Caco-2 (cell line): ENCODE measurements at regions not wholly inside any gene's neighbourhood (a gene's known extent, or its start where the extent isn't known, plus 50 kb on each side); places are given as distances from the start of the nearest gene placed in this dataset.

Experiments used
- BruUV-seq: library from RNA; stranded (reverse); fragments of 400-500 nt; replicated peaks from 2 replicates; lab custom pipeline; 2021; lab: Mats Ljungman, UMichigan
- CTCF ChIA-PET: fragments of 300-600 bp; sonication (Branson Sonifier 250); formaldehyde crosslinking; loops from one replicate; lab custom pipeline; 2022; ENCODE audit warnings: antibody characterized with exemption; lab: Charles Lee
- POLR2A ChIA-PET: fragments of 300-600 bp; sonication (Branson Sonifier 250); formaldehyde crosslinking; loops from one replicate; lab custom pipeline; 2022; ENCODE audit warnings: antibody characterized with exemption; lab: Charles Lee
- DNase-seq, 2 experiments: peaks; one replicate each; pipeline versions ENCODE4 v3.0.0 to v3.0.0-alpha.2; 2020 to 2022
- H3K27me3 ChIP-seq: replicated peaks from 2 replicates; pipeline ENCODE4 v1.6.0; 2011; ENCODE audit warnings: low read length; ENCODE audit not compliant: control insufficient read depth, insufficient read depth
- H3K36me3 ChIP-seq: 2 replicates; pipeline ENCODE4 v1.5.1; 2011; ENCODE audit warnings: low read length; ENCODE audit not compliant: control insufficient read depth, insufficient read depth
- H3K4me1 ChIP-seq: fragments of 250-450 bp; sonication (Bioruptor Pico); 2 replicates; pipeline ENCODE4 v1.5.1; 2020; ENCODE audit warnings: mild to moderate bottlenecking
- H3K4me3 ChIP-seq: 2 replicates; pipeline ENCODE4 v1.5.1; 2011; ENCODE audit warnings: low read depth, mild to moderate bottlenecking, control low read depth, low read length
- H3K9me3 ChIP-seq: fragments of 250-450 bp; sonication (Bioruptor Pico); 2 replicates; pipeline ENCODE4 v1.5.1; 2020; ENCODE audit warnings: mild to moderate bottlenecking, moderate library complexity
- H3K27ac Mint-ChIP-seq: one replicate; pipeline ENCODE4 v1.8.0; 2022; ENCODE audit warnings: mixed read lengths; ENCODE audit not compliant: unreplicated experiment
- H3K27me3 Mint-ChIP-seq: one replicate; pipeline ENCODE4 v1.8.0; 2022; ENCODE audit warnings: mixed read lengths; ENCODE audit not compliant: insufficient read depth, unreplicated experiment
- H3K36me3 Mint-ChIP-seq: one replicate; pipeline ENCODE4 v1.8.0; 2022; ENCODE audit warnings: mild to moderate bottlenecking, mixed read lengths; ENCODE audit not compliant: insufficient read depth, unreplicated experiment
- H3K4me1 Mint-ChIP-seq: one replicate; pipeline ENCODE4 v1.8.0; 2022; ENCODE audit warnings: low read depth, mixed read lengths; ENCODE audit not compliant: unreplicated experiment
- H3K4me3 Mint-ChIP-seq: one replicate; pipeline ENCODE4 v1.8.0; 2022; ENCODE audit warnings: mild to moderate bottlenecking, moderate library complexity, mixed read lengths; ENCODE audit not compliant: unreplicated experiment
- H3K9me3 Mint-ChIP-seq: one replicate; pipeline ENCODE4 v1.8.0; 2022; ENCODE audit warnings: mixed read lengths; ENCODE audit not compliant: unreplicated experiment
- intact Hi-C: fragments of 100-400 bp; cut with micrococcal nuclease; formaldehyde crosslinking; loops from one replicate; pipeline ENCODE4 v1.10.0; 2022; ENCODE audit not compliant: unreplicated experiment
- TF ChIP-seq, protein P1 (sequence below), 2 experiments: fragments of 200-600 bp in 1 of 2; IDR thresholded peaks; 1 replicate in 1 of 2; 2 replicates in 1 of 2; pipeline versions ENCODE4 v1.5.1 to v1.8.0; 2011 to 2022; ENCODE audit warnings: antibody characterized with exemption in 1 of 2, control low read depth in 1 of 2, inconsistent platforms in 1 of 2, low read depth in 1 of 2, low read length in 1 of 2, mild to moderate bottlenecking in 1 of 2, moderate library complexity in 1 of 2; ENCODE audit not compliant: insufficient read depth in 1 of 2, severe bottlenecking in 1 of 2, unreplicated experiment in 1 of 2

DNA sequence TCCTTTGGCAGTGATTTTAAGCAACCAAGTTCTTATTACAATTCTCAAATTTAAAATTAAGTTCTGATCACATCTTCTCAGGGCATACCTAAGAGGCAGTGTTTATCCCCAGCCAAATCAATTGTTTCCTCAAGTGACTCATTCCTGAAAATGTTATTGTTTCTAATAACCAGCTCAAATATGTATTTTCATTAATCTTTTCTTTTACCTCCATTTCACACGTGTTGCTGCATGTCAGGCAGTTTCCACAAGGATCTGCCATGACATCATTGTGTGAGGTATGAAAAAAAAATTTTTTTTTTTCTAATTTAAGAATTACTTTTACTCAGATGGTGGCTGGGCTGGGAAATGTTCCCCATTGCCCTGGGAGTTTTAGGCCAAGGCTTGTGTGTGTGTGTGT is 113.0 kb upstream of the NTRK2 start:
- no peaks in the 10 kb centered on the region for H3K36me3 ChIP-seq
- POLR2A ChIA-PET: no interaction called here
- Mint-ChIP-seq H3K27ac (no peak overlapping the region), H3K9me3 (no peaks in the 10 kb centered on the region), H3K4me1 (no peaks in the 10 kb centered on the region), H3K27me3 (peaks cover 9% of the 10 kb centered on the region), H3K4me3 (no peak overlapping the region), H3K36me3 (peaks cover 5% of the 10 kb centered on the region)
- no peaks in the 10 kb centered on the region for H3K27me3 ChIP-seq
- no peaks in the 10 kb centered on the region for H3K4me1 ChIP-seq
- intact Hi-C loops: no loop called here
- no peaks in the 10 kb centered on the region for H3K9me3 ChIP-seq
- CTCF ChIA-PET: no interaction called here
- TF ChIP-seq, protein P1, sequence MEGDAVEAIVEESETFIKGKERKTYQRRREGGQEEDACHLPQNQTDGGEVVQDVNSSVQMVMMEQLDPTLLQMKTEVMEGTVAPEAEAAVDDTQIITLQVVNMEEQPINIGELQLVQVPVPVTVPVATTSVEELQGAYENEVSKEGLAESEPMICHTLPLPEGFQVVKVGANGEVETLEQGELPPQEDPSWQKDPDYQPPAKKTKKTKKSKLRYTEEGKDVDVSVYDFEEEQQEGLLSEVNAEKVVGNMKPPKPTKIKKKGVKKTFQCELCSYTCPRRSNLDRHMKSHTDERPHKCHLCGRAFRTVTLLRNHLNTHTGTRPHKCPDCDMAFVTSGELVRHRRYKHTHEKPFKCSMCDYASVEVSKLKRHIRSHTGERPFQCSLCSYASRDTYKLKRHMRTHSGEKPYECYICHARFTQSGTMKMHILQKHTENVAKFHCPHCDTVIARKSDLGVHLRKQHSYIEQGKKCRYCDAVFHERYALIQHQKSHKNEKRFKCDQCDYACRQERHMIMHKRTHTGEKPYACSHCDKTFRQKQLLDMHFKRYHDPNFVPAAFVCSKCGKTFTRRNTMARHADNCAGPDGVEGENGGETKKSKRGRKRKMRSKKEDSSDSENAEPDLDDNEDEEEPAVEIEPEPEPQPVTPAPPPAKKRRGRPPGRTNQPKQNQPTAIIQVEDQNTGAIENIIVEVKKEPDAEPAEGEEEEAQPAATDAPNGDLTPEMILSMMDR (IDR thresholded peaks at IDR 0.05; ENCODE audit: insufficient read depth in 1 of 2, low read depth in 1 of 2, low read length in 1 of 2, severe bottlenecking in 1 of 2, unreplicated experiment in 1 of 2): no peak
- no TSS peak for BruUV-seq
- H3K4me3 ChIP-seq: no peak overlapping the region
- DNase-seq: no peak

DNA sequence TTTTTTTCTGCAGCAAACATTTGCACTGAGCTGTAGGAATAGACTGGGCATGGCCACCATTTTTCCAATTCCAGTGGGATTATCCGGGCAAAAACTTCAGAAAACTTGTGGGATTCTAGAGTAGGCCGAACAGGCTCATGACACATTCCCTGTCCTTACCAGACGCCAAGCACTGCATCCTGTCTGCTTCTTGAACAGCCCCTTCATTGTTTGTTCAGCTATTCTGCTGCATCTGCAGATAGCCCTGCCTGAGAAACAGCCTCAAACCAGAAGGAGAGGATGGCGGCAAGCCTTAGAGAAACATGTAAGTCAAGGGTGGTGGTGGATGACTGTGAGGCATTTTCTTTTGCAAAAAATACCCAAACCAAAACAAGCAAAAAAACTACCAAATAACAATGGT is 111.8 kb upstream of the NTRK2 start:
- DNase-seq: no peak
- POLR2A ChIA-PET: no interaction called here
- Mint-ChIP-seq H3K9me3 (no peaks in the 10 kb centered on the region), H3K36me3 (peaks cover 5% of the 10 kb centered on the region), H3K27me3 (peaks cover 13% of the 10 kb centered on the region), H3K27ac (no peak overlapping the region), H3K4me3 (no peak overlapping the region), H3K4me1 (no peaks in the 10 kb centered on the region)
- Histone ChIP-seq H3K27me3 (no peaks in the 10 kb centered on the region), H3K4me3 (no peak overlapping the region), H3K4me1 (no peaks in the 10 kb centered on the region), H3K36me3 (no peaks in the 10 kb centered on the region), H3K9me3 (no peaks in the 10 kb centered on the region)
- intact Hi-C loops: no loop called here
- CTCF ChIA-PET: no interaction called here
- BruUV-seq: no TSS peak
- TF ChIP-seq, protein P1 (IDR thresholded peaks at IDR 0.05; ENCODE audit: insufficient read depth in 1 of 2, low read depth in 1 of 2, low read length in 1 of 2, severe bottlenecking in 1 of 2, unreplicated experiment in 1 of 2): no peak

DNA sequence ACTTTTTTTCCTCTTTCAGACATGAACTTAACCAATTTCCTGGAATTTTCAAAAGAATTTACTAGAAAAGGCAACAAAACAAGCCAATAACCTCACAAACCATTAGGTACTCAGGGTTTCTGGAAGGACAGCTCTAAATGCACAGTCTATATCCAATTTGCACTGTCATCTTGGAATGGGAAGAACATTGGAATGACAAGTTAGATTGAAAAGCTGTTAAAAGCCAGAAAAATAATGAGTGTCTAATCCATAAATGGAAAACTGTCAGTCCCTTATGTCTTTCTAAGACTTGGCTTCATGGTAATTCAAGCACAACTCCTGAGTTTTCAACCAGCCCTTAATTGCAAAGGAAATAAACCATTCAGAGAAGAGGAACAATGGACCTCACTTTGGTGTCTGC is 105.8 kb upstream of the NTRK2 start:
- H3K36me3 ChIP-seq: no peaks in the 10 kb centered on the region
- peaks cover 7% of the 10 kb centered on the region for H3K27me3 Mint-ChIP-seq
- ChIA-PET POLR2A (no interaction called here), CTCF (no interaction called here)
- TF ChIP-seq, protein P1 (IDR thresholded peaks at IDR 0.05; ENCODE audit: insufficient read depth in 1 of 2, low read depth in 1 of 2, low read length in 1 of 2, severe bottlenecking in 1 of 2, unreplicated experiment in 1 of 2): no peak
- no peak overlapping the region for H3K4me3 ChIP-seq
- peaks cover 6% of the 10 kb centered on the region for H3K36me3 Mint-ChIP-seq
- H3K4me3 Mint-ChIP-seq: no peak overlapping the region
- no TSS peak for BruUV-seq
- no peaks in the 10 kb centered on the region for H3K4me1 ChIP-seq
- H3K27ac Mint-ChIP-seq: no peak overlapping the region
- H3K9me3 ChIP-seq: no peaks in the 10 kb centered on the region
- intact Hi-C loops: no loop called here
- no peak for DNase-seq
- no peaks in the 10 kb centered on the region for H3K27me3 ChIP-seq
- no peaks in the 10 kb centered on the region for H3K9me3 Mint-ChIP-seq
- no peaks in the 10 kb centered on the region for H3K4me1 Mint-ChIP-seq
